ENCODE measurements at regions not wholly inside any gene's neighbourhood (a gene's known extent, or its start where the extent isn't known, plus 50 kb on each side); places are given as distances from the start of the nearest gene placed in this dataset.

DNA sequence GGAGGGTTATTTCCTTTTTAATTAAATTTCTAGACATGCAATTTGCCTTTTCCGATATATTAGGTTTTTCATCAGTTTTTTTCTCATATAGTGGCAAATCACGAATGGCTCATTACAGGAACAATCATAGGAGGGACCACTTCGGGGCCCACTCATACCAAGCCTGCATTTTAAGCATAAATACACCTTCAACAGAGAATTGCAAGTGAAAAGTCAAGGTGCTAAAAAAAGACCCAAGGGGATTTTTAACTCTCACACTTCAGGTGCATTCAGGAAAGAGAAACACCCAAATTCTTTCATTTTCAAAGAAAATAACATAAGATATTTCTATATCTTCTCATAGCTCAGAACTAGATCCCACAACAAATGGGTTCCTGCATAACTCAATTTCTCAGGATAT is 979.6 kb upstream of the NR2F2 start:
- no peak for DNase-seq

DNA sequence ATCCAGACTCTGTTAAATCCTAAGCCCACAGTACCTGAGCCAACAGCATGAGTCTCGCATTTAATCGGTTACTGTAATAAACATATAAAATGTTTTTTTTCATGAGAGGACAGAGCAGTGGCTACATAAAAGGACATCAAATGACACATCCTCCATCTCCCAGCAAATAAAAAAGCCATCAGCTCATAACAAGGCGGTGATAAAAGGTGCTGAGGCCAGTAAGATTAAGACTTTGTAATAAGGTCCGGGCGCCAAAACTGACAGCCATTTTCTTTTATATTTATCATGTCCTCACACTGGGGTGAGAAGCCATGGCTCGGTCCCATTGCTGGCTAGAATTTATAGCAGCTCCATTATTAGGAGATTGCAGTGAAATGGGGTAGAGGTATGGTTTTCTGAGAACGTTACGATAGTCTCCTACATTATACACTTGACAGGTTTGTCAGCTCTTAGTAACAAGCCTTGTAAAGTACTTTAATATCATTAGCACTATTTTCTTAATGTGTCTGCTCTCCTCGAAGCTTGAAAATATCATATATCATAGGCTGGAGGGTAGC is 977.8 kb upstream of the NR2F2 start:
- DNase-seq = no peak

GRCh38 chr15:95353512-95353911 is 977.0 kb upstream of the NR2F2 start:
- no peak for DNase-seq

DNA sequence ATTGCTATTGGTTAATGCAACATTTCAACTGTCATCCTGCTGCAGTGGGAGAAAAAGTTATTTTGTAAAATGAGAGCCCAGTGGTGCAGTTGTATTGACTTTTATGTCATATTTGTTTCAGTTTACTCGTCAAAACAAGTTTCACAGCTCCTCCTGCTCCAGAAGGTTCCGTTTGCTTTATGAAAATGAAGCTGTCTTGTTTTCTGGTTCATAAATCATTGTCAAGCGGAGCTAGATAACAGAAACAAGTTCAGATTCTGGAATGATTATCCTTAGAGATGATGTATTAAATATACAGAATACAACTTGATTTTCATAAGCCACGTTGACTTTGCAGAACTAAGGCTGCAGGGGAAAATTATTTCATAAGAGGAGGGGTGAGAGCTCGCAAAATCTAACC is 970.5 kb upstream of the NR2F2 start:
- no peak for DNase-seq

GRCh38 chr15:95362306-95362705 is 968.2 kb upstream of the NR2F2 start:
- DNase-seq = no peak

DNA sequence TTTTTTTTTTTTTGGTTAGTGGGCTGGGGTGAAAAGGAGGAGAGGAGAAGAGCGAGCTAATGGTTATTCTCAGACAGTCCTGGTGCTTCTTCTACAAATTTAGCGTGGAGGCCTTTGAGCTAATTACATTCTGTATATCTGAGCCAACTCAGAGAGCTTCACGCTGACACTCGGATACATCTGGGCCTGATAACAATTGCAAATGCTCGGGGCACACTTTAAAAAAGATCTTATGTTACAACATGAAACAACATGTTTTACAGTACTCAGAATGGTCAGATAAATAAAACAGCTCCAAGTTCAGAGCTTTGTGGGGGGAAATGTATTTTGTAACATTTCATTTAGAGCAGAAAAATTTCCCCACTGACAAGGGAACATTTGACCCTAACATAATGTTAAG is 966.9 kb upstream of the NR2F2 start:
- no peak for DNase-seq

- DNase-seq = no peak
Measured at GRCh38 chr15:95365511-95366107, 964.9 kb upstream of the NR2F2 start.

- DNase-seq = no peak
Measured at GRCh38 chr15:95368191-95368590, 962.3 kb upstream of the NR2F2 start.

DNA sequence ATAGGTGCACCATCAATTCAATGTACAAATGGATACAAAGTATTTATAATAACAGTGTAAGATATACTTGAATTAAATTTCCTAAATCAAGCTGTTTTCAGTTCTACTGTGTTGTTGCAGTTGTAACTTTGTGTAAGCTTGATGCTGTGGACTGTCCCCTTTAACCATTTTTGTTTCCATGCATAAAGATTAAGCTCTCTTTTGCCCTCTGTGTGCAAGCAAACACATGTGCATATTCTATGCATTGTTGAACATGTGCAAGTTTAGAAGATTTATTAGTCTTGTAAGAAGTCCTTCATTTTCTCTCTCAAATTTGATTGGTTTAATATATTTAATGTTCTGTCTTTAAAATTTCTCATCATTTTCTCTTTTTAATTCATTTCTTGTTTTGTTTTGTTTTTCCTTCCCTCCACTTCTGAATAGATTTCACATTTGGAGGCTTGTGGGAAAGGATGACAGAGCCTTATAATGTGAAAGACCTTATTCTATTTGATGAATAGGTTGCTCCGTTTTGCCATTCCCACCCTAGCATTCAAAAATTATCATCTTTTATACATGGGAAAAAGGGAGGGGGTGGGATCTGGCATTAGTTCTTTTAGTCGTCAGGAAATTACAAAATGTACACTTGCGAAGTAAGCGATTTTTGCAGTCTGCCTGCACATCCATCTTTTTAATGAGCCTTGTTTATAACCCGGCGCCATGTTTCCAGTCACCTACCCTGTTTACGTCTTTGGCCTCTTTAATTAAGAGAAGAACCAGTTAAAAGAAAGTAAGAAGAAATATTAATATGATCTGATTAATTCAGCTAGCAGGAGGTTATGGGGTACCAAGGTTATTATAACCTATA is 961.5 kb upstream of the NR2F2 start:
- no peak for DNase-seq

- no peak for DNase-seq
Measured at GRCh38 chr15:95370291-95370690, 960.2 kb upstream of the NR2F2 start.

DNA sequence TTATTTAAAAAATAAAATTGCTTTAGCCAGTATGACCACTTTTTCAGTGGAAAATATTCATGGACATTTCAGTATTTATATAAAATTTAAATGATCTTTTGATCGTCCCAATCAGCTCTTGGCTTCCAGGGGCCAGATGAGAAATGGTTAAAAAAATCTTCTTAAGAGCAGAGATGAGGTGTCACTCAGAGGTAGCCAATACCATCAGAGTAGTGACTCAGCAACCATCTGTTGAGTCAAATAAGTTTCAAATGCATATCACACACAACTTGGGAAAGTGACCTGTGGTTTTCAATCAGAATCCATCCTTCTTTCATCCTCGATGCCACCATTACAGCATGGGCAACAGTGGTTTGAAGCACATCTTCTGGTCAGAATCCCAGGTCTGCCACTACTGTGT is 958.8 kb upstream of the NR2F2 start:
- no peak for DNase-seq

GRCh38 chr15:95375281-95375680 is 955.2 kb upstream of the NR2F2 start:
- no peak for DNase-seq

DNA sequence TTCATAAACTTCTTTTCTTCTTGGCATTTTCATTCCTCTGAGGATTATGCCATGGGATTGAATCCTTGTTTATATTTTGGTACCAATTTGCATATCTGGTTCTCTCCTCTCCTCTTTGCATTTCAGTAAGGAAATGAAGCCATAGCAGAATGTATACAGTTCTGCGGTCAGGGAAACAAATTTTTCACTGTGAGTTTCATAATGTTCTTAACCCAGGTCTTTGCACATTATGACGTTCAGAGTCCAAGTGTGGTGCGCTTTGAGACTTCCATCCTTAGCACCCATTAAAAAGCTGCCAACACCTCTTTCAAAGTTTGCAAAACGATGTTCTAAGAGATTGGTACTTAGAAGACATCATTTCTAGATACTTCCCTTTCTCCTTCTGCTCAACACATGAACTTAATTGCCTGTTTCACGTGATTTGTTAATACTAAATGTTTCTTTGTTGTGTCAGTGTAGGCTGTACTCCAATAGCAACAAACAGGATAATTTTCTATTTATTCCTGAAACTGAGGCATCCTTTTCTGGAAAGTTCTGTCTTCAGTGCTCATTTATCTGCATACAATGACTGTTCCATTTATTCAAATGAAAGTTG is 953.1 kb upstream of the NR2F2 start:
- no peak for DNase-seq

DNA sequence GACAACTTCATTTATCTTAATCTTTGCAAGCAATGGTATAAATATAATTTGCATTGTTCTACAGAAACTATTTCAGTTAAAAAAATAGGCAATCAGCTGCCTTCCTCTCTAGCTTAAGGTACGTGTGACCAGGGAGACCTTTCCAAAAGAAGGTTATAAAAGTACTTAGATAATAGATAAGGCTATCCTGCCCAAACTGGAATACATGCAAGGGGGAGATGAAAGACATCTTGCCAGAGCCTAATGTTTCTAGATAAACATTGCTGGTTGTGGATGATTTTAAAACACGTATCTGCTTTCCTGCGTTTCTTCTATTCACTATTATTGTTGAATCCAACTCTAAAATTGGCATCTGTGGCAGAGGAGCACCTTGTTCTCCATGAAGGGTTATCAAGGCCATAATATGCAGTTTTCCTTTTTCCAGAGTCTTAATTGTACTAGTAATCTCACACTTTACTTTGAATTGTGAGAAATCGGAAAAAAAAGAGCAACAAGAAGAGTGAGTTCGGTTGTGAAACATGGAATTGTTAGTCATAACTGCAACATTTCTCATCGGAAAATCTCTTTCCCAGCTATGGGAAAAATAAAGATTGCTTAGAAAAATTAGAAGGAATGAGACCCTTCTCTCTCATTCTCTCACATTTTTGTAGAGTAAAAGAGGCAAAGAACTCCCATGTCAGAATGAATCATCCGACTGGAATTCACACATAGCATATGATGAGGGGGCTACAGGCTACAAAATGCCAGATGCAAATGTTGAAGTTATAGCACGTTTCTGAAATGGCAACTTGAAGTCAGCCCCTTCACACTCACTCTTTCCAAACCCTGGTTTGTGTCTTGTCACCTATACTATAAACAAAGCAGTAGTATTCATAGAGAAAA is 936.1 kb upstream of the NR2F2 start:
- no peak for DNase-seq

GRCh38 chr15:95400428-95400827 is 930.1 kb upstream of the NR2F2 start:
- no peak for DNase-seq

- DNase-seq = no peak
Measured at GRCh38 chr15:95401587-95401986, 928.9 kb upstream of the NR2F2 start.

GRCh38 chr15:95405447-95405846 is 925.1 kb upstream of the NR2F2 start:
- DNase-seq = no peak

- no peak for DNase-seq
Measured at GRCh38 chr15:95407534-95407933, 923.0 kb upstream of the NR2F2 start.

DNA sequence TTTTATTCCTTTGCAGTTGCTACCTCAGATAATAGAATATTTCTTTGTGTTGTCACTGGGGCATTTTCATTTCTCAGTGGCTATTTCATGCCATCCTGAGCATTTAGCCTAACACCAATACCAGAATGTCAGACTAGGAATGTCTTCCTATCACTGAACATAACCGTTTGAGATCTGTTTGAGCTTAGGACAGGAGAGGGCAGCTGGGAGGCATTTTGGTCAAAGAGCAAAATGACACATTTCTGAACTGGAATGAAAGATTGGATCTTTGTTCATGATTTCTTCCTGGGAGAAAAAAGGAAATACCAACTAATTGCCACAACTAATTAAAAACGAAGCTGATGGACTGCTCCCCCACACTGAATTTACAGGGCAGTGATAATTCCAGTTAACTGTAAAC is 921.3 kb upstream of the NR2F2 start:
- DNase-seq = no peak

GRCh38 chr15:95409626-95410310 is 920.7 kb upstream of the NR2F2 start:
- DNase-seq = no peak

DNA sequence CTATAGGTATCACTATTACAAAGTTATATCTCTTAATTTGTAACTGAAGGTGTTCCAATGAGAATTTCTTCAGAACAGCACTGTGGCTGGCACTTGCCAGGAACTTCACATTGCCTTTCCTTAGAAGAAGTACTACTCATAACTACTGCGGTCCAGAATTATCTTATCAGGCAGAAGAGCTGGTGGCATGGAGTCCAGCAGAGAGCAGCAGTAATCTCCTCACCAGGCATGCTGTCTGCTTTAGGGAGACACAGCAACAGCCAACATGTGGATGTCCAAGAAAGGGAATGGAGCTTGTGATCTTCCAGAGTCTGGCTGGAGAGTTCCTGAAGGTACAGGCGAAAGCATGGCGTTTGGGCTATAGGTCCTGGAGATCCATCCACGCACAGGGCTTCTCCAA is 919.7 kb upstream of the NR2F2 start:
- DNase-seq = no peak

- DNase-seq = no peak
Measured at GRCh38 chr15:95416576-95416975, 913.9 kb upstream of the NR2F2 start.
